GF-D8 (cell line): ENCODE measurements at regions not wholly inside any gene's neighbourhood (a gene's known extent, or its start where the extent isn't known, plus 50 kb on each side); places are given as distances from the start of the nearest gene placed in this dataset.

Source experiments
- DNase-seq: peaks from one replicate; lab custom pipeline; 2025; lab: John Stamatoyannopoulos, UW

- no peak for DNase-seq
Observed at GRCh38 chr6:22668717-22669116, 99.4 kb downstream of the HDGFL1 start.

GRCh38 chr6:22670605-22671004 lies 101.2 kb downstream of the HDGFL1 start:
- no peak for DNase-seq

- no peak for DNase-seq
Observed at GRCh38 chr6:22673474-22673873, 104.1 kb downstream of the HDGFL1 start.

- no peak for DNase-seq
Observed at GRCh38 chr6:22680950-22681349, 111.6 kb downstream of the HDGFL1 start.

- no peak for DNase-seq
Observed at GRCh38 chr6:22681761-22682160, 112.4 kb downstream of the HDGFL1 start.

GRCh38 chr6:22682979-22683378 lies 113.6 kb downstream of the HDGFL1 start:
- DNase-seq, result no peak

- DNase-seq, result no peak
Observed at GRCh38 chr6:22690446-22690845, 121.1 kb downstream of the HDGFL1 start.

- DNase-seq, result no peak
Observed at GRCh38 chr6:22694092-22694724, 124.8 kb downstream of the HDGFL1 start.

GRCh38 chr6:22696481-22696880 lies 127.1 kb downstream of the HDGFL1 start:
- no peak for DNase-seq

GRCh38 chr6:22697306-22697705 lies 127.9 kb downstream of the HDGFL1 start:
- no peak for DNase-seq

- DNase-seq, result no peak
Observed at GRCh38 chr6:22699151-22699550, 129.8 kb downstream of the HDGFL1 start.

GRCh38 chr6:22706651-22707050 lies 137.3 kb downstream of the HDGFL1 start:
- no peak for DNase-seq

GRCh38 chr6:22708469-22708868 lies 139.1 kb downstream of the HDGFL1 start:
- DNase-seq, result no peak

GRCh38 chr6:22709803-22710202 lies 140.4 kb downstream of the HDGFL1 start:
- DNase-seq, result no peak

- no peak for DNase-seq
Observed at GRCh38 chr6:22716721-22717120, 147.4 kb downstream of the HDGFL1 start.

GRCh38 chr6:22717915-22718314 lies 148.5 kb downstream of the HDGFL1 start:
- no peak for DNase-seq

- no peak for DNase-seq
Observed at GRCh38 chr6:22722913-22723312, 153.5 kb downstream of the HDGFL1 start.

- no peak for DNase-seq
Observed at GRCh38 chr6:22726966-22727365, 157.6 kb downstream of the HDGFL1 start.

- DNase-seq, result no peak
Observed at GRCh38 chr6:22727710-22728109, 158.3 kb downstream of the HDGFL1 start.

GRCh38 chr6:22732176-22732970 lies 163.0 kb downstream of the HDGFL1 start:
- no peak for DNase-seq

GRCh38 chr6:22736740-22737139 lies 167.4 kb downstream of the HDGFL1 start:
- DNase-seq, result no peak

- no peak for DNase-seq
Observed at GRCh38 chr6:22737331-22737730, 168.0 kb downstream of the HDGFL1 start.

- no peak for DNase-seq
Observed at GRCh38 chr6:22738194-22738593, 168.8 kb downstream of the HDGFL1 start.

- DNase-seq, result no peak
Observed at GRCh38 chr6:22747571-22747970, 178.2 kb downstream of the HDGFL1 start.
